ENCODE measurements at regions not wholly inside any gene's neighbourhood (a gene's known extent, or its start where the extent isn't known, plus 50 kb on each side); places are given as distances from the start of the nearest gene placed in this dataset.

DNA sequence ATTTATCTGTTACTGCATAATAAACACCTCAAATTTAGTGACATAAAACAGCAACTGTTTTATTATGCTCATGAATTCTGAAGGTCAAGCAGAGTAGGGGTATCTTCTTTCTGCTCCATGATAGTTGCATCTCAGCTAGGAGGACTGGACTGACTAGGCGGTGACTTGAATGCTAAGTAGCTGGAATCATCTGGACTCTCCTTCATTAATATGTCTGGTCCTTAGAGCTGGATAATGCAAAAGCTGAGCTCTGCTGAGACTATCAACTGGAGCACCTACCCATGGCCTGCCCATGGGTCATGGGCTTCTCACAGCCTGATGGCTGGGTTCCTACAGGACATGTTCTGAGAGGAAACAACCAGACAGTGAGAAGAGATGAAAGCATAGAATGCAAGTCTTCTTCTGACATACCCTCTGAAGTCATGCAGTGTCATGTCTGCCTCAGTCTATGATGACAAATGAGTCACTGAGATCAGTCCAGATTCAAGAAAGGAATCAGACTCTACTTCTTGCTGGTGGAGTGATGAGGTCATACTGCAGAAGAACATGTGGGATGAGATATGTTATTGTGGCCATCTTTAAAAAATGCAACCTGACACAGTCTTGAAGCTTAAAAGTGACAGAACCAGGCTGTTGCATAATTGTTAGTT is 174.2 kb upstream of the OSR1 start:
- Histone ChIP-seq H3K4me3 (ENCODE audit: insufficient read depth, low read depth, low read length) (no peak overlapping the region), H3K36me3 (ENCODE audit: control insufficient read depth, insufficient read depth, low read length) (no peaks in the 10 kb centered on the region), H3K27me3 (ENCODE audit: control insufficient read depth, insufficient read depth, low read length, poor library complexity, severe bottlenecking) (no peaks in the 10 kb centered on the region), H3K27ac (ENCODE audit: insufficient read depth, low read depth, low read length, poor library complexity, severe bottlenecking) (no peak overlapping the region), H3K9me3 (ENCODE audit: control insufficient read depth, low read length) (no peaks in the 10 kb centered on the region), H3K4me1 (ENCODE audit: control insufficient read depth, insufficient read depth, low read length) (no peaks in the 10 kb centered on the region)
- 81 to 90% methylated on average over 1 of the region's 1 CpG for WGBS, 2 experiments

DNA sequence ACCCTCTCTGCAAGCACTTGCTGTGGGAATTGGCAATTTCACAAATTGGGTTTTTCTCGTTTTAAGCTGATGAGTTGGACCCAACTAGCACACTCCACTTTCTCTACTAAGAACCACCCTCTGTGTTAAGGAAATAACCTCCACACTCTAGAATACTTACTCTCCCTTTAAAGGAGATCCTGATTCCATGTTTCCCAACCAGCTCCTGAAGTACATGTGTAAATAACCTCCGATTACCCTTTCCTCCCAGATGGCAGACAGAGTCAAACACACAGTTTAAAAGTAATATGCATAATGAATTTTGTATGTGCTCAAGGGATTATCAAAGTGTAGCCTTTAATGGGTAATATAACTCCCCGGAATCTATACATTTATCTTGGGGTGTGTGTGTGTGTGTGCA is 171.3 kb upstream of the OSR1 start:
- 76 to 89% methylated on average over 2 to 3 of the region's 3 CpGs for WGBS, 2 experiments
- H3K27me3 ChIP-seq (ENCODE audit: control insufficient read depth, insufficient read depth, low read length, poor library complexity, severe bottlenecking) = no peaks in the 10 kb centered on the region
- H3K4me1 ChIP-seq (ENCODE audit: control insufficient read depth, insufficient read depth, low read length) = no peaks in the 10 kb centered on the region
- no peaks in the 10 kb centered on the region for H3K36me3 ChIP-seq (ENCODE audit: control insufficient read depth, insufficient read depth, low read length)
- H3K4me3 ChIP-seq (ENCODE audit: insufficient read depth, low read depth, low read length) = no peak overlapping the region
- no peaks in the 10 kb centered on the region for H3K9me3 ChIP-seq (ENCODE audit: control insufficient read depth, low read length)
- H3K27ac ChIP-seq (ENCODE audit: insufficient read depth, low read depth, low read length, poor library complexity, severe bottlenecking) = no peak overlapping the region

DNA sequence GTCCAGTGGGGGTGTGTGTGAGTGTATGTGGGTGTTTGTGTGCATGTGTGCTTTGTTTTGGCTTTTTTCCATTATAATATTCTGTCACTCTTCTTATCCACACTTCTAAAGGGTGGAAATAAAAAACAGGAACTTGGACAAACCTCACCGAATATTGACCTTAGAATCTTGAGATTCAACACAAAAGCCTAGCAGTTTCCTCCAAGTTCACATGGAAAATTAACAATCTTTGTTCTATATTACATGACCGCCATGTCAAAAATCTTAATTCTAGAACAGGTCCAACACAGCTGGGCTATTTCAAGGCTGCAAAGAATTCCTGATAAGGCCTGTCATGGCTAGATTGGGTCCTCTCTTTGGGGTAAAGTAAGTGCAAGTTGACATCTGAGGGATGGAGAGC is 169.3 kb upstream of the OSR1 start:
- no peak overlapping the region for H3K27ac ChIP-seq (ENCODE audit: insufficient read depth, low read depth, low read length, poor library complexity, severe bottlenecking)
- no peak overlapping the region for H3K4me3 ChIP-seq (ENCODE audit: insufficient read depth, low read depth, low read length)
- 89 to 97% methylated on average over 2 of the region's 2 CpGs for WGBS, 2 experiments
- H3K36me3 ChIP-seq (ENCODE audit: control insufficient read depth, insufficient read depth, low read length) = no peaks in the 10 kb centered on the region
- H3K4me1 ChIP-seq (ENCODE audit: control insufficient read depth, insufficient read depth, low read length) = no peaks in the 10 kb centered on the region
- no peaks in the 10 kb centered on the region for H3K9me3 ChIP-seq (ENCODE audit: control insufficient read depth, low read length)
- no peaks in the 10 kb centered on the region for H3K27me3 ChIP-seq (ENCODE audit: control insufficient read depth, insufficient read depth, low read length, poor library complexity, severe bottlenecking)

DNA sequence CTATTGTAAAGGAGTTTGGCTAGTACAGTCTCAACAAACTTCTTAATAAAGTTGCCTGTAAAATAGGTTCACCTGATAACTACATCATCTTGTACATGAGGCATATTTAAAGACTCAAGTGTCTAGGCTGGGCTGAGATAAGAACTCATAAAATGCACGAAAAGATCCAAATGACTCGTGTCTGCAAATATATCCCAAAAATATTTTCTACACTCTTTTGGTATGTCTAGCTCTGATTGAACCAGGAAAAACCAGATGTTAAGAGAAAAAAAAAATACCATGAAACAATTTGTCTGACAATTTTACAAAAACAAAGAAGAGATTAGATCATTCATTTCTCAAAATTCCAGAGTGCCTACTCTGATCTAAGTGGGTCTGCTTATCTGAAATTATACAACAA is 166.9 kb upstream of the OSR1 start:
- 86 to 98% methylated on average over 2 of the region's 2 CpGs for WGBS, 2 experiments
- no peak overlapping the region for H3K27ac ChIP-seq (ENCODE audit: insufficient read depth, low read depth, low read length, poor library complexity, severe bottlenecking)
- no peaks in the 10 kb centered on the region for H3K9me3 ChIP-seq (ENCODE audit: control insufficient read depth, low read length)
- H3K36me3 ChIP-seq (ENCODE audit: control insufficient read depth, insufficient read depth, low read length) = no peaks in the 10 kb centered on the region
- no peak overlapping the region for H3K4me3 ChIP-seq (ENCODE audit: insufficient read depth, low read depth, low read length)
- no peaks in the 10 kb centered on the region for H3K4me1 ChIP-seq (ENCODE audit: control insufficient read depth, insufficient read depth, low read length)
- H3K27me3 ChIP-seq (ENCODE audit: control insufficient read depth, insufficient read depth, low read length, poor library complexity, severe bottlenecking) = no peaks in the 10 kb centered on the region

DNA sequence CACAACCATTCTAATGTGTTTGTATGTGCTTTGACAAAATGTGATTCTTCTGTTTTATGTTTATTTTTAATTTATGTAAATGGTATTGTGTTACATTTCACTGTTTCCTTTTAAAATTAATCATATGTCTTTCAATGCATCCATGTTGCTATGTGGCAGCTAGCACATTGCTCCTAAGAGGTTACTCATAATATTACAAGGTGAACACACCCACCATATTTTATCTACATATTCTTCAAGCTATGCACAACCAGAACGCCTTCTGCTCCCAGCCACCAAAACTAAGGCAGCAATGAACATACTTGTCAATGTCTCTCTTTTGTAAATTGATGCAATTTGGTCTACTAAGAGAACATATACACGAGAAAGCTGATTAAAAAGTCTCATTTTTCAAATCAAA is 160.6 kb upstream of the OSR1 start:
- 87 to 100% methylated on average over 1 to 2 of the region's 2 CpGs for WGBS, 2 experiments
- Histone ChIP-seq H3K27me3 (ENCODE audit: control insufficient read depth, insufficient read depth, low read length, poor library complexity, severe bottlenecking) (no peaks in the 10 kb centered on the region), H3K9me3 (ENCODE audit: control insufficient read depth, low read length) (no peaks in the 10 kb centered on the region), H3K27ac (ENCODE audit: insufficient read depth, low read depth, low read length, poor library complexity, severe bottlenecking) (no peak overlapping the region), H3K4me3 (ENCODE audit: insufficient read depth, low read depth, low read length) (no peak overlapping the region), H3K36me3 (ENCODE audit: control insufficient read depth, insufficient read depth, low read length) (no peaks in the 10 kb centered on the region), H3K4me1 (ENCODE audit: control insufficient read depth, insufficient read depth, low read length) (no peaks in the 10 kb centered on the region)

DNA sequence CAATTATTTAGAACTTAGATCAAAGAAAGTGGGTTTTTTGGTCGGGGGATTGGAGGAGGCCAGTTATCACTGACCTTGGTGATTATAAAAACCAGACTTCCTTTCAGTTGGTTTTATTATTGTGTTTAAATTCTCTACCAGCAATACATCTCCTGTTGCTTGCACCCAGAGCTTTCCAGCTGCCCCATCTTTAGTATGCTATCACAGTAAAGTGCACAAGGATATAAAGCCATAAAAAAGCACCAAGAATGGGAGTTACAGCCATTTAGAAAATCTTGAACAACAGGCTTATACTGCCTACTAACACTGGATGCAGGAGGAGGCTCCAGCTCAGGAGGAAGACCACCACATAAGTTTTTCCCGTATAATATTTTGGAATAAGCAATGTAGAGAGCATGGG is 148.7 kb upstream of the OSR1 start:
- Histone ChIP-seq H3K9me3 (ENCODE audit: control insufficient read depth, low read length) (no peaks in the 10 kb centered on the region), H3K36me3 (ENCODE audit: control insufficient read depth, insufficient read depth, low read length) (no peaks in the 10 kb centered on the region), H3K27ac (ENCODE audit: insufficient read depth, low read depth, low read length, poor library complexity, severe bottlenecking) (no peak overlapping the region), H3K27me3 (ENCODE audit: control insufficient read depth, insufficient read depth, low read length, poor library complexity, severe bottlenecking) (no peaks in the 10 kb centered on the region), H3K4me3 (ENCODE audit: insufficient read depth, low read depth, low read length) (no peak overlapping the region), H3K4me1 (ENCODE audit: control insufficient read depth, insufficient read depth, low read length) (no peaks in the 10 kb centered on the region)
- WGBS, 2 experiments = 93 to 96% methylated on average over 1 of the region's 2 CpGs

DNA sequence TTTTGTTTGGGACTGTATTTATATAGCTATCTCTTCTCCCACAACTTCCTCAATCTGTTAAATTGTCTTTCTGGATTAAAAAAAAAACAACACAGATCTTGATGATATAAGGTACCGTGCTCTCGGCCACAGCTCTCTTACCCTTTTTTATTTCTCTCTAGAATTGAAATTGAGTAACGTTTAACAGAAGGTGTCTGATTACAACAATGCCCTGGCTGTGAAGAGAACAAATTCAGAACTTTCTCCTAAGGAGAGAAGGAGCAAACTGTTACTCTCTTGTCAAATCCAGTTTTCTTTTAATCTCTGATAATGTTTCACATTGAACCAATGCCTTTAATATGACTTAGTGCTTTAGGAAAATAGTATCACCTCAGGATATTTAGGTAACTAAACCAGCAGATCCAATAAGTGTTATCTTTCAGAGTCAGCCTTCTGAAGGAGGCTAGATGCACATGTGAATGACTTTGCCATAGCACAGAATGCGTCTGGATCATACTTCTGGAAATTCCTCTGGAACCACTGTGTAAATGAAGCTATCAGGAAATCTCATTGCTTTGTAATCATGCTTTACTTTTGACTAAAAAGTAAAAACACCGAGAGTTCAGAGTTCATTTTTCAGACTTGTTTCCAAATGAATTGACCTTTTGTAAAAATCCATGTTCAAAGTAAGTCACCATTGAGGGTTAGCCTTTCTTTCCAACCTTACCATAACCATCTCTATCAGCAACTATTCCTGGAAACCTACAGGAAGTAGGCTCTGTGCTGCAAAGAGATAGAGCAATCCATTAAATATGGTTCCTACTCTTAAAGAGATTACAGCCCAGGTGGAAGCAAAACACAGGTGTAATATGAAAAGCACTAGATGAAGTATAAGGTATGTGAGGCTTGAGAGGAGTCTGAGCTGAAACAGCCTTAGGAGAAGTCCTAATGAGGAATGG is 147.0 kb upstream of the OSR1 start:
- 86 to 87% methylated on average over 5 of the region's 5 CpGs for WGBS, 2 experiments
- H3K27ac ChIP-seq (ENCODE audit: insufficient read depth, low read depth, low read length, poor library complexity, severe bottlenecking) = no peak overlapping the region
- H3K36me3 ChIP-seq (ENCODE audit: control insufficient read depth, insufficient read depth, low read length) = no peaks in the 10 kb centered on the region
- no peaks in the 10 kb centered on the region for H3K4me1 ChIP-seq (ENCODE audit: control insufficient read depth, insufficient read depth, low read length)
- no peaks in the 10 kb centered on the region for H3K27me3 ChIP-seq (ENCODE audit: control insufficient read depth, insufficient read depth, low read length, poor library complexity, severe bottlenecking)
- H3K4me3 ChIP-seq (ENCODE audit: insufficient read depth, low read depth, low read length) = no peak overlapping the region
- H3K9me3 ChIP-seq (ENCODE audit: control insufficient read depth, low read length) = no peaks in the 10 kb centered on the region

DNA sequence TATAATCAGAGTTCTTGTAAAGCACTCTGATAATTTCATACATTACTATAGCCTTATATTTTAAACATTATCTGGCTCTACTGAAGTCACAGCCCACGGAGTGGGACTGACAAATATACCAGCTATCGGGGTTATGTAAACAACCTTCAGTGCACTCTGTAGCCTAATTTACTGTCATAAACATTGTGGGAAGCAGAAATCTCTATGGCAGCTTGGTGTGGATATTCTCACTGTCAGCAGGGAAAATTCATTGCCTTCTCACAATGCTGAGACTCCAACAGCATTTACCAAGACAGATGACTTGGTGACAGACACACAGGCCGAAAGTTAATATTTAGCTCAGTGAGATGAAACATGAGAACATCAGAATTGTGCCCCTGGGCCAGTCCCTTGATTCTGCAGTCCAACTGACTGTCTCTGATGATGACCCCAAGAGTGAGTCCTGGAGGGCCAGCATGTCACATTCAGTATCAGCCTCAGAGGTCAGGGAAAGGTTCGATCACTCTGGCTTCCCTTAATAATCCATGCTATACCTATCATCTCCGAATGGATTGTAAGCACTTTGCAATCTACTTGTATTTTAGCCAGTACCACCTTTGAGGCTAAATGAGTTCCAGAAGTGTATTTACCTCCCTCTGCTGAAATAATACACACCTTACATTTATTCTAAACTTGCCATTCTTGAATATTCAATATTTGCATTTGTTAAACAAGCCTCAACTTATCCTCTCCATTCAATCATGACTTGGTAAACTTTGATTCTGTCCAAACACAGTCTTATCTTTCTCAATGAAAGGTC is 146.2 kb upstream of the OSR1 start:
- H3K36me3 ChIP-seq (ENCODE audit: control insufficient read depth, insufficient read depth, low read length) = no peaks in the 10 kb centered on the region
- no peak overlapping the region for H3K4me3 ChIP-seq (ENCODE audit: insufficient read depth, low read depth, low read length)
- H3K27me3 ChIP-seq (ENCODE audit: control insufficient read depth, insufficient read depth, low read length, poor library complexity, severe bottlenecking) = no peaks in the 10 kb centered on the region
- H3K4me1 ChIP-seq (ENCODE audit: control insufficient read depth, insufficient read depth, low read length) = no peaks in the 10 kb centered on the region
- no peaks in the 10 kb centered on the region for H3K9me3 ChIP-seq (ENCODE audit: control insufficient read depth, low read length)
- no peak overlapping the region for H3K27ac ChIP-seq (ENCODE audit: insufficient read depth, low read depth, low read length, poor library complexity, severe bottlenecking)
- 90 to 94% methylated on average over 5 of the region's 5 CpGs for WGBS, 2 experiments

DNA sequence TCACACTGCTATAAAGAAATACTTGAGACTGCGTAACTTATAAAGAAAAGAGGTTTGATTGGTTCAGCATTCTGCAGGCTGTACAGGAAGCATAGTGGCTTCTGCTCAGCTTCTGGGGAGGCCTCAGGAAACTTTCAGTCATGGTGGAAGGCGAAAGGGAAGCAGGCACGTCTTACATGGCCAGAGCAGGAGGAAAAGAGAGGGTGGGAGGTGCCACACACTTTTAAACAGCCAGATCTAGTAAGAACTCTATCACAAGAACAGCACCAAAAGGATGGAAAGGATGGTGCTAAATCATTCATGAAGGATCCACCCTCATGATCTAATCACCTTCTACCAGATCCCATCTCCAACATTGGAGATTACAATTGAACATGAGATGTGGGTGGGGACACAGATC is 145.5 kb upstream of the OSR1 start:
- Histone ChIP-seq H3K9me3 (ENCODE audit: control insufficient read depth, low read length) (no peaks in the 10 kb centered on the region), H3K4me3 (ENCODE audit: insufficient read depth, low read depth, low read length) (no peak overlapping the region), H3K27ac (ENCODE audit: insufficient read depth, low read depth, low read length, poor library complexity, severe bottlenecking) (no peak overlapping the region), H3K27me3 (ENCODE audit: control insufficient read depth, insufficient read depth, low read length, poor library complexity, severe bottlenecking) (no peaks in the 10 kb centered on the region), H3K36me3 (ENCODE audit: control insufficient read depth, insufficient read depth, low read length) (no peaks in the 10 kb centered on the region), H3K4me1 (ENCODE audit: control insufficient read depth, insufficient read depth, low read length) (no peaks in the 10 kb centered on the region)
- 92 to 94% methylated on average over 3 of the region's 3 CpGs for WGBS, 2 experiments

DNA sequence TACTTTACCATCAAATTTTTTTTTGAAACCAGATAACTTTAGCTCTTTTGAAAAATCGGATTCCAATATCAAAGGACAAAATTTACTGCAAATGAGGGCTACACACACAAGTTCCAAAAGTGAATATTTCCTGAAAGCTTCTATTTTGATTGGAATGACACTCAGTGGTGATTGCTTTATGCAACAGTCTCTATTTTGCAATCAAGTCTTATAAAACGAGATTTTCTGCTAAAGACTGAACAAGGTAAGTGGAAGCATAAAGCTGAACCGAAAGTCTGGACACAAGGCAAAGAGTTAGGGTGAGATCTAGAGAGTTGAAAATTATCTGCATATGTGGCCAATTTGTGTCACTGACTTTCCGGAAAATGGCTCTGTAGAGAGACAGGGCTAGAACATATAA is 145.0 kb upstream of the OSR1 start:
- H3K4me3 ChIP-seq (ENCODE audit: insufficient read depth, low read depth, low read length) = no peak overlapping the region
- no peaks in the 10 kb centered on the region for H3K9me3 ChIP-seq (ENCODE audit: control insufficient read depth, low read length)
- H3K36me3 ChIP-seq (ENCODE audit: control insufficient read depth, insufficient read depth, low read length) = no peaks in the 10 kb centered on the region
- H3K4me1 ChIP-seq (ENCODE audit: control insufficient read depth, insufficient read depth, low read length) = no peaks in the 10 kb centered on the region
- WGBS, 2 experiments = 91 to 93% methylated on average over 4 of the region's 4 CpGs
- H3K27ac ChIP-seq (ENCODE audit: insufficient read depth, low read depth, low read length, poor library complexity, severe bottlenecking) = no peak overlapping the region
- H3K27me3 ChIP-seq (ENCODE audit: control insufficient read depth, insufficient read depth, low read length, poor library complexity, severe bottlenecking) = no peaks in the 10 kb centered on the region
